Mesendoderm (in vitro differentiated cells): ENCODE measurements at regions not wholly inside any gene's neighbourhood (a gene's known extent, or its start where the extent isn't known, plus 50 kb on each side); places are given as distances from the start of the nearest gene placed in this dataset.

Experiments used
- DNase-seq: peaks from one replicate; pipeline ENCODE4 v3.0.0; 2013
- H2AK5ac ChIP-seq: 2 replicates; pipeline ENCODE4 v1.6.1; 2013; ENCODE audit warnings: low read length, inconsistent platforms
- H2BK120ac ChIP-seq: 2 replicates; pipeline ENCODE4 v1.6.1; 2013; ENCODE audit warnings: low read depth, mild to moderate bottlenecking, low read length, moderate library complexity, mixed read lengths
- H2BK15ac ChIP-seq: replicated peaks from 2 replicates; pipeline ENCODE4 v1.6.1; 2013; ENCODE audit warnings: low read depth, mild to moderate bottlenecking, moderate library complexity
- H2BK5ac ChIP-seq: 2 replicates; pipeline ENCODE4 v1.6.1; 2013; ENCODE audit warnings: low read length, inconsistent platforms
- H3K18ac ChIP-seq: 2 replicates; pipeline ENCODE4 v1.6.1; 2013; ENCODE audit warnings: mild to moderate bottlenecking, low read length, mixed read lengths
- H3K23ac ChIP-seq: one replicate; pipeline ENCODE4 v1.6.1; 2013; ENCODE audit warnings: low read length
- H3K27ac ChIP-seq: 2 replicates; pipeline ENCODE4 v1.5.1; 2013; ENCODE audit warnings: low read depth, mild to moderate bottlenecking, inconsistent platforms, low read length, moderate library complexity
- H3K27me3 ChIP-seq: 2 replicates; pipeline ENCODE4 v1.6.1; 2013; ENCODE audit warnings: low read length, control low read depth, mild to moderate bottlenecking, inconsistent platforms; ENCODE audit not compliant: insufficient read depth, poor library complexity
- H3K36me3 ChIP-seq: 2 replicates; pipeline ENCODE4 v1.6.1; 2013; ENCODE audit warnings: low read length, inconsistent platforms; ENCODE audit not compliant: control insufficient read depth, insufficient read depth
- H3K4ac ChIP-seq: one replicate; pipeline ENCODE4 v1.6.1; 2013; ENCODE audit warnings: low read depth, mild to moderate bottlenecking, low read length, moderate library complexity
- H3K4me1 ChIP-seq: 2 replicates; pipeline ENCODE4 v1.6.1; 2013; ENCODE audit warnings: low read depth, low read length, inconsistent platforms; ENCODE audit not compliant: control insufficient read depth
- H3K4me2 ChIP-seq: 2 replicates; pipeline ENCODE4 v1.6.1; 2013; ENCODE audit warnings: low read length
- H3K4me3 ChIP-seq: 2 replicates; pipeline ENCODE4 v1.5.1; 2013; ENCODE audit warnings: mild to moderate bottlenecking, low read length
- H3K56ac ChIP-seq: one replicate; pipeline ENCODE4 v1.6.1; 2013; ENCODE audit warnings: low read length
- H3K79me1 ChIP-seq: 2 replicates; pipeline ENCODE4 v1.6.1; 2013; ENCODE audit warnings: low read length, inconsistent platforms
- H3K79me2 ChIP-seq: 2 replicates; pipeline ENCODE4 v1.6.1; 2013; ENCODE audit warnings: mild to moderate bottlenecking, low read length; ENCODE audit not compliant: control insufficient read depth, insufficient read depth
- H3K9ac ChIP-seq: 2 replicates; pipeline ENCODE4 v1.6.1; 2013; ENCODE audit warnings: low read length, inconsistent platforms
- H4K5ac ChIP-seq: one replicate; pipeline ENCODE4 v1.6.1; 2013; ENCODE audit warnings: low read length
- H4K8ac ChIP-seq: one replicate; pipeline ENCODE4 v1.6.1; 2013; ENCODE audit warnings: low read depth, mild to moderate bottlenecking, control low read depth, low read length, moderate library complexity
- WGBS: extraction: QIAGEN DNeasy Blood & Tissue Kit; methylation state at CpG from one replicate; pipeline ENCODE4 v1.1.7; 2013; ENCODE audit warnings: low lambda C conversion rate, missing lambda C conversion rate; ENCODE audit not compliant: insufficient coverage; ENCODE audit errors: extremely low coverage; 5-methylcytosine and 5-hydroxymethylcytosine counted together

DNA sequence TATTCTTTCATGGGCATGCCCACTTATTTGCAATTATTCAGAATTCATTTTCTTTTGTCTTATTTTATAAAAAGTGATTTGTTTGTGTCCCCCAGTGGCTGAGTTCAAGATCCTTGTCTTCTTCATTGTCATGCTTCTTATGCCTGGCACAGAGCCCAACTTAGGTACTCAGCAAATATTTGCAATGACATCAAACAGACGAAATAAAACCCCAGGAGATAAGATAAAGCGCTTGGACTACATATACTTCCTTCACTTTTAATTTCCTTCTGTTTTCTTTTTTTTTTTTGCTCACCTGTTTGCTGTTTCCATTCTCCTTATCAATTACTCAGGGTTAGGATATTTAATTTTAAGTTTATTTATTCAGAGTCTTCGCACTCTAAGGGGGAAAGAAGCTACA is 225.0 kb downstream of the SDHAF3 start:
- Histone ChIP-seq H3K4me2 (no peak overlapping the region), H3K4me1 (no peaks in the 10 kb centered on the region), H3K18ac (no peak overlapping the region), H3K79me1 (no peaks in the 10 kb centered on the region), H3K4me3 (no peak overlapping the region), H2AK5ac (no peak overlapping the region), H3K27ac (no peak overlapping the region), H2BK15ac (no peak overlapping the region), H3K23ac (no peak overlapping the region), H2BK5ac (no peak overlapping the region), H4K8ac (no peak overlapping the region), H4K5ac (no peak overlapping the region), H2BK120ac (no peak overlapping the region), H3K27me3 (no peaks in the 10 kb centered on the region), H3K9ac (no peak overlapping the region), H3K4ac (no peak overlapping the region), H3K79me2 (no peaks in the 10 kb centered on the region), H3K36me3 (no peaks in the 10 kb centered on the region), H3K56ac (no peak overlapping the region)
- DNase-seq = no peak
- WGBS = no CpG with 5 or more reads among the region's 3 CpGs

DNA sequence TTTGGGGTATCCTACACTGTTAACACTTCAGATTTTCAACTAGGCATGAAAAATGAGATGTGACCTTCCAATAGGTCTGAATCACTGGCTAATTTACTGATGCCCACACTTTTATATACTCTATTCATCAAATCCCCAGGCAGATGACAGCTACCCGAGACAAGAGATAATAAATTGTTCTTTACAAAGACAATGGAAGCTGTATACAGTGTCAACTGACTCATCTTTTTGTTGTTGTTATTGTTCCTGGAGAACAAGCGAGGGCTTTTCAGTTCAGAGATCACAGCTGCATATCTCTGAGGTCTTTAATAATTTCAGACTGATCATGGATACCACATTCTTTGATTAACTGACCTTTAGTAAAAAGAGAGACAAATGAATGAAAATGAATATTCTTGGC is 228.9 kb downstream of the SDHAF3 start:
- no peak overlapping the region for H2BK120ac ChIP-seq
- no peak overlapping the region for H3K18ac ChIP-seq
- H3K4me1 ChIP-seq = no peaks in the 10 kb centered on the region
- no peaks in the 10 kb centered on the region for H3K79me2 ChIP-seq
- H4K8ac ChIP-seq = no peak overlapping the region
- H3K56ac ChIP-seq = no peak overlapping the region
- no peak overlapping the region for H2AK5ac ChIP-seq
- H3K4me2 ChIP-seq = no peak overlapping the region
- H3K27ac ChIP-seq = no peak overlapping the region
- no peaks in the 10 kb centered on the region for H3K27me3 ChIP-seq
- H3K23ac ChIP-seq = no peak overlapping the region
- no peak overlapping the region for H4K5ac ChIP-seq
- H3K4me3 ChIP-seq = no peak overlapping the region
- H2BK5ac ChIP-seq = no peak overlapping the region
- H3K36me3 ChIP-seq = no peaks in the 10 kb centered on the region
- H3K9ac ChIP-seq = no peak overlapping the region
- H3K4ac ChIP-seq = no peak overlapping the region
- DNase-seq = no peak
- H3K79me1 ChIP-seq = no peaks in the 10 kb centered on the region
- no CpG with 5 or more reads among the region's 2 CpGs for WGBS
- no peak overlapping the region for H2BK15ac ChIP-seq

DNA sequence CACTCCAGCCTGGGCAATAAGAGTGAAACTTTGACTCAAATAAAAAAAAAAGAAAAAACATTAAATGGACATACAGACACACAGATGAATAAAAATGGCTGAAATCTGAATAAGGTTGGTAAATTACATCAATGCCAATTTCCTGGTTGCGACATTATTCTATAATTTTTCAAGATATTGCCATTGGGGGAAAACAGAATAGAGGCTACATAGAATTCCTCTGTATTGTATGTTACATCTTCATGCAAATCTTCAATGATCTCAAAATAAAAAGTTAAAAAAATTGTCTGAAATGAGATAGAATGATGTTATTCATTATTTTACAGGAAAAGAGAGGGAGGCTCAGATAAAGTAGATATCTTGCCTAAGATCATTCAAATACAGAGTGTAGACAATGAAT is 234.0 kb downstream of the SDHAF3 start:
- Histone ChIP-seq H3K56ac (no peak overlapping the region), H2BK5ac (no peak overlapping the region)

DNA sequence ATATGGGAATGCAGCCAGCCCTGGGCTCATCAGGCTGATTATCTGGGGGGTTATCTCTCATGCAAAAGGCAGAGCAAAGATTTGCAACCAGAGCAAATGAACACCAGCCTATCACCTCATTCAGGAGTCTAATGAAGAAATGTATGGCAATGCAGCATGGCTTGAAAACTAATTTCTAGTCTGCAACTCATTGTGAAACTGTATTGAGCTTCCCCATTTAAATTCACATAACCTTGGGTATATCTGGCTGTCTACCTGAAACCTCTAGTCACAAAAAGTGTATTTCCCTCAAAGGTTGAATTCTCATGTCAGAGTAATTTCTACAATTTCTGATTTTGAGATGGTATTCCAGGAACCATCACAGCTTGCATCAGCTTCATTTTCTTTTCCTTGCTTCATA is 240.0 kb downstream of the SDHAF3 start:
- no peak for DNase-seq
- Histone ChIP-seq H3K27me3 (no peaks in the 10 kb centered on the region), H3K36me3 (no peaks in the 10 kb centered on the region), H2BK120ac (no peak overlapping the region), H4K8ac (no peak overlapping the region), H2BK15ac (no peak overlapping the region), H2AK5ac (no peak overlapping the region), H3K56ac (no peak overlapping the region), H3K4ac (no peak overlapping the region), H3K23ac (no peak overlapping the region), H3K9ac (no peak overlapping the region), H3K4me1 (peaks cover 3% of the 10 kb centered on the region), H3K79me2 (no peaks in the 10 kb centered on the region), H3K18ac (no peak overlapping the region), H2BK5ac (no peak overlapping the region), H3K4me2 (no peak overlapping the region), H4K5ac (no peak overlapping the region), H3K4me3 (no peak overlapping the region), H3K27ac (no peak overlapping the region), H3K79me1 (no peaks in the 10 kb centered on the region)

More for the DNA sequence above, 234.0 kb downstream of the SDHAF3 start:
- Histone ChIP-seq H3K36me3 (no peaks in the 10 kb centered on the region), H3K27ac (no peak overlapping the region), H3K79me2 (no peaks in the 10 kb centered on the region), H3K79me1 (no peaks in the 10 kb centered on the region), H3K4me1 (no peaks in the 10 kb centered on the region), H3K27me3 (no peaks in the 10 kb centered on the region), H3K23ac (no peak overlapping the region), H3K18ac (no peak overlapping the region), H3K9ac (no peak overlapping the region), H2AK5ac (no peak overlapping the region), H4K8ac (no peak overlapping the region), H3K4me3 (no peak overlapping the region), H2BK120ac (no peak overlapping the region), H4K5ac (no peak overlapping the region), H2BK15ac (no peak overlapping the region), H3K4ac (no peak overlapping the region), H3K4me2 (no peak overlapping the region)
- no peak for DNase-seq
- no CpG with 5 or more reads among the region's 1 CpG for WGBS

DNA sequence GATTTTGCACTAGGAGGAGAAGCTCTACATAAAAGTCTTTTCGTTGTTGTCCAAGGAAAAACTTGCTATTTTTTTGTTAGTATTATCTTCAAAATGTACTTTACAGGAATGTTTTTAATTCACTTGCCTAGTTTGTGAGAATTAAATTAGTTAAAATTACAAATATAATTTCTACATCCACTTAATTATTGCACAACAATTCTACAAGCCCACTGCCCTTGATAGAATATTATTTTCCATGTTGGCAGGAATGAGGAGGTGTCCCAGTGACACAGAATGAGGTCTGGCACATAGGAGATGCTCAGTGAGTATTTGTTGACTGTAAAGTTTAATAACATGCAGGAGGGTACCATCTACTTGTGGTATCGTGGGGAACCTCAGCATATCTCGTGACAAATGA is 255.4 kb downstream of the SDHAF3 start:
- Histone ChIP-seq H3K9ac (no peak overlapping the region), H3K4ac (no peak overlapping the region), H3K27ac (no peak overlapping the region), H3K23ac (no peak overlapping the region), H3K79me1 (no peaks in the 10 kb centered on the region), H3K4me3 (no peak overlapping the region), H3K56ac (no peak overlapping the region), H2BK120ac (no peak overlapping the region), H2BK15ac (no peak overlapping the region), H3K18ac (no peak overlapping the region), H3K27me3 (no peaks in the 10 kb centered on the region), H4K5ac (no peak overlapping the region), H2AK5ac (no peak overlapping the region), H3K4me1 (no peaks in the 10 kb centered on the region), H2BK5ac (no peak overlapping the region), H3K79me2 (no peaks in the 10 kb centered on the region), H3K36me3 (no peaks in the 10 kb centered on the region), H4K8ac (no peak overlapping the region), H3K4me2 (no peak overlapping the region)
- no peak for DNase-seq
- WGBS = no CpG with 5 or more reads among the region's 3 CpGs

DNA sequence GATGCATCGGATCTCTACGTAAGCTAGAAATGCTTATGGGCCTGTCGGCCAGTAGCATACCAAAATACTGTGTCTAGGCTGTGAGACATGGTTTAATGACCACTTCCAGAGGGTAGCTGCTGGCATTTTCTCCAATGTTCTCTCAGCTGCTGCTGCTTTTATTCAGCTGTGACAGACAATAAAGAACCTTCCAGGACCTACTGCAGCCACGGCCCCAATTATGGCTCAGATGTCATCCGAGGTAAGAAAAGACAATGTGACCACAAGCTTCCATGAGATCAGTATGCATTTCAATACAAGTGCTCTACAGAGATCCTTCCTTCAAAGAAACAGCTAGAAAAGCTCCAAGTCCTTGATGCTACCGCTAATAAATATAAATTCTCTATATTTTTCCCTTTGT is 256.2 kb downstream of the SDHAF3 start:
- Histone ChIP-seq H3K79me2 (no peaks in the 10 kb centered on the region), H2BK120ac (no peak overlapping the region), H3K27ac (no peak overlapping the region), H3K4me2 (no peak overlapping the region), H3K4me1 (no peaks in the 10 kb centered on the region), H3K4ac (no peak overlapping the region), H3K36me3 (no peaks in the 10 kb centered on the region), H3K23ac (no peak overlapping the region), H2BK15ac (no peak overlapping the region), H2BK5ac (no peak overlapping the region), H2AK5ac (no peak overlapping the region), H3K27me3 (no peaks in the 10 kb centered on the region), H4K8ac (no peak overlapping the region), H3K18ac (no peak overlapping the region), H4K5ac (no peak overlapping the region), H3K79me1 (no peaks in the 10 kb centered on the region), H3K4me3 (no peak overlapping the region), H3K9ac (no peak overlapping the region), H3K56ac (no peak overlapping the region)
- WGBS = no CpG with 5 or more reads among the region's 6 CpGs
- DNase-seq = no peak
